ENCODE measurements at regions not wholly inside any gene's neighbourhood (a gene's known extent, or its start where the extent isn't known, plus 50 kb on each side); places are given as distances from the start of the nearest gene placed in this dataset.
"Not testable (repeated sequence)": the region's sequence is repeated elsewhere in the genome, so short reads cannot be mapped to it uniquely, and the experiment has no call there.

DNA sequence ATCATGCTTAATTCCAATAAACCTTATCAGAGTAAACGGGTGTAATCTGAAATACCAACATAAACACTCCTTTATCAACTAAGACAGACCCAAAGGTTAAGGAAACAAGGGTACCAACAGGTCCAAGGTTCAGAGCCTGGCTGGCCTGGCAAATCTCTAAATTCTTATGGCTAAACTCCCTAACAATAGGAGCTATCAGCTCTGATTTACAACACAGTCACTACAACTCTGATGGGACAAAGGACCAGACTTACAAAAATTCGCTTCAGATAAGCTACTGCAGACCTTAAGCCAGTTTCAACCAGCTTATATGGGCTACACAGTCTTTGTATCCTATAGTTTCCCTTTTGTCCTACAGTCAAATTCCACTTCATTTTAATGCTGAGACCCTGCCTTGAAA, 381.9 kb downstream of the ZWINT start:
- no peak overlapping the region for H3K4me3 ChIP-seq (ENCODE audit: low read depth, low read length)
- DNase-seq (ENCODE audit: low read depth), result no peak
- TF ChIP-seq, protein P1, sequence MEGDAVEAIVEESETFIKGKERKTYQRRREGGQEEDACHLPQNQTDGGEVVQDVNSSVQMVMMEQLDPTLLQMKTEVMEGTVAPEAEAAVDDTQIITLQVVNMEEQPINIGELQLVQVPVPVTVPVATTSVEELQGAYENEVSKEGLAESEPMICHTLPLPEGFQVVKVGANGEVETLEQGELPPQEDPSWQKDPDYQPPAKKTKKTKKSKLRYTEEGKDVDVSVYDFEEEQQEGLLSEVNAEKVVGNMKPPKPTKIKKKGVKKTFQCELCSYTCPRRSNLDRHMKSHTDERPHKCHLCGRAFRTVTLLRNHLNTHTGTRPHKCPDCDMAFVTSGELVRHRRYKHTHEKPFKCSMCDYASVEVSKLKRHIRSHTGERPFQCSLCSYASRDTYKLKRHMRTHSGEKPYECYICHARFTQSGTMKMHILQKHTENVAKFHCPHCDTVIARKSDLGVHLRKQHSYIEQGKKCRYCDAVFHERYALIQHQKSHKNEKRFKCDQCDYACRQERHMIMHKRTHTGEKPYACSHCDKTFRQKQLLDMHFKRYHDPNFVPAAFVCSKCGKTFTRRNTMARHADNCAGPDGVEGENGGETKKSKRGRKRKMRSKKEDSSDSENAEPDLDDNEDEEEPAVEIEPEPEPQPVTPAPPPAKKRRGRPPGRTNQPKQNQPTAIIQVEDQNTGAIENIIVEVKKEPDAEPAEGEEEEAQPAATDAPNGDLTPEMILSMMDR (IDR thresholded peaks at IDR 0.05; ENCODE audit: insufficient read depth, low read depth, low read length), result no peak

DNA sequence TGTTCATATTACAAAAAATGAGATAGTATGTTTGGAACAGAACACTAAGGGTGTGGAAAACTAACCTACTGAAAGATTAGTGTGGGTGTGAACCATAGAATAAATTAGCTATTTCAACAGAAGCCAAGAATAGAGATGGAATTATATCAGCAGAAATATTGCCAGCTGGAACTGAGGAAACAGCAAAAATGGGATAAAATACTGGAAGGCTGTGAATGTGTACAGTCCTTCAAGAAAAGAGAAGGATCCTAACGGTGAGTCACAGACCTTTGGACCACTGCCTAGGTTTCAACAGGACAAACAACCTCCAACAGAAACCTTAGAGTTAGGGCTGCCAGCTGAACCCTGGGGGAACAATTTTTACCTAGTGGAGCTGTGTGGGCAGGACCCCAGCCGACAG, 395.0 kb downstream of the ZWINT start:
- TF ChIP-seq, protein P1 (IDR thresholded peaks at IDR 0.05; ENCODE audit: insufficient read depth, low read depth, low read length), result no peak
- no peak for DNase-seq (ENCODE audit: low read depth)
- H3K4me3 ChIP-seq (ENCODE audit: low read depth, low read length), result no peak overlapping the region

DNA sequence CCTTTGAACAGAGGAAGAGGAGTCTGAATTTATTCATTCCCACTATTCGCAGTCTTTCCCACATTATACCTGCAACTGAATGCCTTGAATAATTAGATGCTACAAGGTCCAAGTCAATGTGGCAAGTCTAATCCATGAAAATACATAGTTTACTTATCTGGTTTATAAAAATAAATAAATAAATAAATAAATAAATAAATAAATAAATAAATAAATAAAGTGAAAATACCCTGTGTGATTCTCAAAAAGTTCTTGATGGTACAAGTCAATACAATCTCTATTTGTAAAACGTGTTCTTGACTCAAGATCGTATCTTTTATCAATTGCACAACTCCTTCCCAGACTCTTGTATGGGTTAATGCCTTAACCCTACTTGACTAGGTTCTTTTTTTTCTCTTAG, 417.7 kb downstream of the ZWINT start:
- H3K4me3 ChIP-seq (ENCODE audit: low read depth, low read length), result no peak overlapping the region
- DNase-seq (ENCODE audit: low read depth), result no peak
- TF ChIP-seq, protein P1 (IDR thresholded peaks at IDR 0.05; ENCODE audit: insufficient read depth, low read depth, low read length), result no peak

DNA sequence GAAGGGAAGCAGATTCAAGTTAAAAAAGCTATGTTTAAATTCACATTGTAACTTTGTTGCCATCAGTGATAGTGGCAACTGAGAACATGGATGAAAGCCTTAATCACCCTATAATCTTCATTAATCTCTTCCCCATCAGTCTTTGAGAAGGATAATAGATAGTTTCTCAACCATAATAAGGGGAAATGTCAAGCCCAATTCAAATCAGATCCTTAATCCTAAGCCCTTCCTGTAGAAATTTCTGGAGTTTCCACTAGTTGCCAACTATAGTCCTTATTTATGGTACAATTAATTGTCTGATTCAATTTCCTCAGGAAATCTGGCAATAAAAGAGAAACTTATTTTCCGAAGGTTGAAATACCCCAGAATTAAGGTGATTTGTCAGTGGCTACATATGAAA, 431.8 kb downstream of the ZWINT start:
- no peak overlapping the region for H3K4me3 ChIP-seq (ENCODE audit: low read depth, low read length)
- no peak for DNase-seq (ENCODE audit: low read depth)
- TF ChIP-seq, protein P1 (IDR thresholded peaks at IDR 0.05; ENCODE audit: insufficient read depth, low read depth, low read length), result no peak

DNA sequence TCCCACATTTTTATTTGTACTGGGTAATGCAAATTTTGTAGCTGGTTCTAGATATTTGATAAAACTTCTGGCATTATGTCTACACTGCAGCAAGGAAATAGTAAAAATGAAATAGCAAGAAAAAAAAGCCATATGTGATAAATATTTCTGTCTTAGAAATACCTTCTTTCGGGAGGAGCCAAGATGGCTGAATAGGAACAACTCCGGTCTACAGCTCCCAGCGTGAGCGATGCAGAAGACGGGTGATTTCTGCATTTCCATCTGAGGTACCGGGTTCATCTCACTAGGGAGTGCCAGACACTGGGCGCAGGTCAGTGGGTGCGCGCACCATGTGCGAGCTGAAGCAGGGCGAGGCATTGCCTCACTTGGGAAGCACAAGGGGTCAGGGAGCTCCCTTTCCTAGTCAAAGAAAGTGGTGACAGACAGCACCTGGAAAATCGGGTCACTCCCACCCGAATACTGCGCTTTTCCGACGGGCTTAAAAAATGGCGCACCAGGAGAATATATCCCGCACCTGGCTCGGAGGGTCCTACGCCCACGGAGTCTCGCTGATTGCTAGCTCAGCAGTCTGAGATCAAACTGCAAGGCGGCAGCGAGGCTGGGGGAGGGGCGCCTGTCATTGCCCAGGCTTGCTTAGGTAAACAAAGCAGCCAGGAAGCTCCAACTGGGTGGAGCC, 461.4 kb downstream of the ZWINT start:
- DNase-seq (ENCODE audit: low read depth); H3K4me3 ChIP-seq (ENCODE audit: low read depth, low read length): not testable (repeated sequence)

DNA sequence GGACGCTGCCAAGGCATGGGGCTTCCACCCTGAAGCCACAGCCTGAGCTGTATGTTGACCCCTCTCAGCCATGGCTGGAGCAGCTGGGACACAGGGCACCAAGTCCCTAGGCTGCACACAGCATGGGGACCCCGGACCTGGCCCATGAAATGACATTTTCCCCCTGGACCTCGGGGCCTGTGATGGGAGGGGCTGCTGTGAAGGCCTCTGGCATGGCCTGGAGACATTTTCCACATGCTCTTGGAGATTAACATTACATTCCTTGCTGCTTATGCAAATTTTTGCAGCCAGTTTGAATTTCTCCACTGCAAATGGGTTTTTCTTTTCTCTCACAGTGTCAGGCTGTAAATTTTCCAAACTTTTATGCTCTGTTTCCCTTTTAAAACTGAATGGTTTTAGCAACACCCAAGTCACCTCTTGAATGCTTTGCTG, 463.6 kb downstream of the ZWINT start:
- H3K4me3 ChIP-seq (ENCODE audit: low read depth, low read length), result no peak overlapping the region
- TF ChIP-seq, protein P1 (IDR thresholded peaks at IDR 0.05; ENCODE audit: insufficient read depth, low read depth, low read length), result no peak
- no peak for DNase-seq (ENCODE audit: low read depth)

DNA sequence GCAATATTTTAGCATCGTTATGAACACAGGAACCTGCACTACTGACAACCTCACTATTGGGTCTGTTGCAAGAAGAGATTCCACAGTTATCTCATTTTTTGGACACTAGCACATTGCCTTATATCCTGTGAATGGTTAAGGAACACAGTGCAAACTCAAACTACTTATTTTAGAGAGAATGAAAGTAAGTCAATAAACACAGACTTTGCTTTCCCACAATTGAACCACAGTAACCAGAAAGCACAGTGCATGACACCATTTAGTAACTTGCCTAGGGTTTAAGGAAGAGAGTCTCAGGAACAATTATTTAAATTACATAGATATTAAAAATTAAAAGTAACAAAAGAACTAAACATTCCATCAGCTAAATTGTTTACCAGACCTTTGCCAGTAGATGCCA, 468.8 kb downstream of the ZWINT start:
- no peak overlapping the region for H3K4me3 ChIP-seq (ENCODE audit: low read depth, low read length)
- no peak for DNase-seq (ENCODE audit: low read depth)
- TF ChIP-seq, protein P1 (IDR thresholded peaks at IDR 0.05; ENCODE audit: insufficient read depth, low read depth, low read length), result no peak
